ENCODE measurements at regions not wholly inside any gene's neighbourhood (a gene's known extent, or its start where the extent isn't known, plus 50 kb on each side); places are given as distances from the start of the nearest gene placed in this dataset.

DNA sequence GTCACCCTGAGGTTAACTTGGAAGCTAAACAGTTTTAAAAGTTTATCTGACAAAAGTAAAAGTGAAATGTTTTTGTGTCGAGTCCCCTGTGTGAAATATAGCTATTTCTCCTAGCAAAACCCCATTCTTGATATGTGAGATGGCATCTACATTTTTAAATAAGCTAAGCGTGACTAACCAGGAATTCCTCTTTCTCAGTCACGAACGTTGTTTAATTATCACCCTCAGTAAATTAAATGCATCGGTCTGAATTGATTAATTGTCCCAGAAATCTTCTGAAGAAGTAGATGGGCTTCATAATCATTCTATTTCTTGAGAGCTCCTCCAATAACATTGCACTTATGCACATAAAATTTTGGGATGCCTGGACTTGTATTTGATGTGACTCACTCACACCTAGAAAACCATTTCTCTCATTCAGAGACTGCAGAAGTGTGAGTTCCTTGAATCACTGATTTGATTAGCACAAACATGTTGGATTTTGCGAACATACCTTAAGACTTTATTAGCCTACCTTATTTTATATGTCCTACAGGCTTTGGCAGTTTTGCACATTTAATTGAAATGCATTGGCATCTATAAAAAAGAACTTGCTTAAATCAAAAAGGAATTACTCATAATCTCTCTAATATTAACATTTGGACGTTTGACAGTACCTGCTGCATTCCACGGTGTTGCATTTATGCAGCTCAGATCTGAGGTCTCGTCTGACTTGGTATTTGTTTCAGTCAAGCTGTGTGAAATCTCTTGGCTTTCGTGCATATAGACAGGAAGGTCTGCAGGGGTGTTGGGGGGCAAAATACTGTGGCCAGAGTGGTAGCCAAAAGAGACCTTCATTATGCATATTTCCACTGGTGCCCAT lies 475.2 kb downstream of the EPHA4 start:
- TF ChIP-seq, protein P1, sequence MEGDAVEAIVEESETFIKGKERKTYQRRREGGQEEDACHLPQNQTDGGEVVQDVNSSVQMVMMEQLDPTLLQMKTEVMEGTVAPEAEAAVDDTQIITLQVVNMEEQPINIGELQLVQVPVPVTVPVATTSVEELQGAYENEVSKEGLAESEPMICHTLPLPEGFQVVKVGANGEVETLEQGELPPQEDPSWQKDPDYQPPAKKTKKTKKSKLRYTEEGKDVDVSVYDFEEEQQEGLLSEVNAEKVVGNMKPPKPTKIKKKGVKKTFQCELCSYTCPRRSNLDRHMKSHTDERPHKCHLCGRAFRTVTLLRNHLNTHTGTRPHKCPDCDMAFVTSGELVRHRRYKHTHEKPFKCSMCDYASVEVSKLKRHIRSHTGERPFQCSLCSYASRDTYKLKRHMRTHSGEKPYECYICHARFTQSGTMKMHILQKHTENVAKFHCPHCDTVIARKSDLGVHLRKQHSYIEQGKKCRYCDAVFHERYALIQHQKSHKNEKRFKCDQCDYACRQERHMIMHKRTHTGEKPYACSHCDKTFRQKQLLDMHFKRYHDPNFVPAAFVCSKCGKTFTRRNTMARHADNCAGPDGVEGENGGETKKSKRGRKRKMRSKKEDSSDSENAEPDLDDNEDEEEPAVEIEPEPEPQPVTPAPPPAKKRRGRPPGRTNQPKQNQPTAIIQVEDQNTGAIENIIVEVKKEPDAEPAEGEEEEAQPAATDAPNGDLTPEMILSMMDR (IDR thresholded peaks at IDR 0.05): no peak
- TF ChIP-seq POLR2A (IDR thresholded peaks at IDR 0.05): no peak
